Left ventricle myocardium inferior (tissue), 1 donor: ENCODE measurements at regions not wholly inside any gene's neighbourhood (a gene's known extent, or its start where the extent isn't known, plus 50 kb on each side); places are given as distances from the start of the nearest gene placed in this dataset.
A peak's percentile ranks its signal among the peaks of the same experiment; 100 is the strongest.
"Not testable (repeated sequence)": the region's sequence is repeated elsewhere in the genome, so short reads cannot be mapped to it uniquely, and the experiment has no call there.

Experiments
- DNase-seq: peaks from one replicate; pipeline ENCODE4 v3.0.0-alpha.2; 2020
- H3K27ac ChIP-seq: fragments of 200-600 bp; replicated peaks from 2 replicates; pipeline ENCODE4 v1.8.0; 2021
- H3K27me3 ChIP-seq: fragments of 200-600 bp; 2 replicates; pipeline ENCODE4 v1.8.0; 2021; ENCODE audit warnings: low read depth
- H3K36me3 ChIP-seq: fragments of 200-600 bp; 2 replicates; pipeline ENCODE4 v1.8.0; 2021
- H3K4me1 ChIP-seq: fragments of 200-600 bp; 2 replicates; pipeline ENCODE4 v1.8.0; 2021
- H3K4me3 ChIP-seq: fragments of 200-600 bp; 2 replicates; pipeline ENCODE4 v1.8.0; 2021; ENCODE audit warnings: mild to moderate bottlenecking, moderate library complexity
- H3K9me3 ChIP-seq: fragments of 200-600 bp; replicated peaks from 2 replicates; pipeline ENCODE4 v1.8.0; 2021
- intact Hi-C: fragments of 100-400 bp; cut with micrococcal nuclease; formaldehyde crosslinking; loops from one replicate; pipeline ENCODE4 v1.11.0; 2022
- TF ChIP-seq, protein P1 (sequence below): fragments of 200-600 bp; IDR thresholded peaks from 2 replicates; pipeline ENCODE4 v1.8.0; 2021; ENCODE audit warnings: antibody characterized with exemption, mild to moderate bottlenecking, borderline replicate concordance
- donor health status: DM: no; HTN: yes; CAD: no; lungs with severe emphysema.

DNA sequence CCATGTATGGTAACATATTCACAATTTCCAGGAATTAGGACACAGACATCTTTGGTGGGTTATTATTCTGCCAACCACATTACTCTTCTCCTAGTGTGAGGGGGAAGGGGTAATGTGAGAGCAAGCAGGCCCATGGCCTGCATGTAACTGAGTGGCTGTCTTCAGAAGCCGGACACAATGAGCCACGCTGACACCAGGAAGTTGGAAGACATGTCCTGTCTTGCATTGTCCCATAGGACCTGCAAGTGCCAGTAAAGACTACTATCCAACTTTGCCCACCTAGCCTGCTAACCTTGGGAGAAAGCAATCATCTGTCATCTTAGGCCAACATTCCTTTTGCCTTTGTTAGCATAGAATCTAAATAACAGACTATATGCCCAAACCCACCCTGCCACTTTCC lies 86.2 kb upstream of the SH3BP4 start:
- H3K27me3 ChIP-seq, result no peaks in the 10 kb centered on the region
- no peaks in the 10 kb centered on the region for H3K36me3 ChIP-seq
- TF ChIP-seq, protein P1, sequence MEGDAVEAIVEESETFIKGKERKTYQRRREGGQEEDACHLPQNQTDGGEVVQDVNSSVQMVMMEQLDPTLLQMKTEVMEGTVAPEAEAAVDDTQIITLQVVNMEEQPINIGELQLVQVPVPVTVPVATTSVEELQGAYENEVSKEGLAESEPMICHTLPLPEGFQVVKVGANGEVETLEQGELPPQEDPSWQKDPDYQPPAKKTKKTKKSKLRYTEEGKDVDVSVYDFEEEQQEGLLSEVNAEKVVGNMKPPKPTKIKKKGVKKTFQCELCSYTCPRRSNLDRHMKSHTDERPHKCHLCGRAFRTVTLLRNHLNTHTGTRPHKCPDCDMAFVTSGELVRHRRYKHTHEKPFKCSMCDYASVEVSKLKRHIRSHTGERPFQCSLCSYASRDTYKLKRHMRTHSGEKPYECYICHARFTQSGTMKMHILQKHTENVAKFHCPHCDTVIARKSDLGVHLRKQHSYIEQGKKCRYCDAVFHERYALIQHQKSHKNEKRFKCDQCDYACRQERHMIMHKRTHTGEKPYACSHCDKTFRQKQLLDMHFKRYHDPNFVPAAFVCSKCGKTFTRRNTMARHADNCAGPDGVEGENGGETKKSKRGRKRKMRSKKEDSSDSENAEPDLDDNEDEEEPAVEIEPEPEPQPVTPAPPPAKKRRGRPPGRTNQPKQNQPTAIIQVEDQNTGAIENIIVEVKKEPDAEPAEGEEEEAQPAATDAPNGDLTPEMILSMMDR, result no peak
- no peak for DNase-seq
- no peak overlapping the region for H3K27ac ChIP-seq
- H3K9me3 ChIP-seq, result peaks cover 9% of the 10 kb centered on the region
- intact Hi-C loops, result no loop called here
- H3K4me3 ChIP-seq, result no peak overlapping the region
- peaks cover 29% of the 10 kb centered on the region for H3K4me1 ChIP-seq

DNA sequence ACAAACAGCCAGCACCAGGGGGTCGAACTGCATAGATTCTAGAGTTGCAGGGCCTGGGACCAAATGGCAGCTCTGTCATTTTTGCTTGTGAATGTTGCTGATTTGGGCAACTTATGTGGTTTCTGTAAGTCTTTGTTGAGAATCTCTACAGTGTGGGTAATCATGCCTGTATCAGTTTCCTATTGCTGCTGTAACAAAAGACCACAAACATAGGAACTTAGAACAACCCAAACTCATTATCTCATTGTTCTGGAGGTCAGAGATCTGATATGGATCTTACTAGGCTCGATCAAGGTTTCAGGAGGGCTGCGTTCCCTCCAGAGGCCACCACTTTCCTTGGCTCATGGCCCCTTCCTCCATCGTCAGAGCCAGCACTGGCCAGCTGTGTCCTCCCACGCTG lies 86.8 kb upstream of the SH3BP4 start:
- H3K4me3 ChIP-seq, result no peak overlapping the region
- H3K36me3 ChIP-seq, result no peaks in the 10 kb centered on the region
- no peaks in the 10 kb centered on the region for H3K27me3 ChIP-seq
- TF ChIP-seq, protein P1, result no peak
- H3K27ac ChIP-seq, result no peak overlapping the region
- peaks cover 29% of the 10 kb centered on the region for H3K4me1 ChIP-seq
- intact Hi-C loops, result no loop called here
- no peak for DNase-seq
- peaks cover 9% of the 10 kb centered on the region for H3K9me3 ChIP-seq

GRCh38 chr2:234864506-234864905 lies 87.3 kb upstream of the SH3BP4 start:
- intact Hi-C loops, result no loop called here
- H3K4me1 ChIP-seq, result peaks cover 29% of the 10 kb centered on the region
- H3K27me3 ChIP-seq, result no peaks in the 10 kb centered on the region
- H3K27ac ChIP-seq, result no peak overlapping the region
- H3K4me3 ChIP-seq, result no peak overlapping the region
- DNase-seq, result no peak
- TF ChIP-seq, protein P1, result no peak
- peaks cover 9% of the 10 kb centered on the region for H3K9me3 ChIP-seq
- no peaks in the 10 kb centered on the region for H3K36me3 ChIP-seq

DNA sequence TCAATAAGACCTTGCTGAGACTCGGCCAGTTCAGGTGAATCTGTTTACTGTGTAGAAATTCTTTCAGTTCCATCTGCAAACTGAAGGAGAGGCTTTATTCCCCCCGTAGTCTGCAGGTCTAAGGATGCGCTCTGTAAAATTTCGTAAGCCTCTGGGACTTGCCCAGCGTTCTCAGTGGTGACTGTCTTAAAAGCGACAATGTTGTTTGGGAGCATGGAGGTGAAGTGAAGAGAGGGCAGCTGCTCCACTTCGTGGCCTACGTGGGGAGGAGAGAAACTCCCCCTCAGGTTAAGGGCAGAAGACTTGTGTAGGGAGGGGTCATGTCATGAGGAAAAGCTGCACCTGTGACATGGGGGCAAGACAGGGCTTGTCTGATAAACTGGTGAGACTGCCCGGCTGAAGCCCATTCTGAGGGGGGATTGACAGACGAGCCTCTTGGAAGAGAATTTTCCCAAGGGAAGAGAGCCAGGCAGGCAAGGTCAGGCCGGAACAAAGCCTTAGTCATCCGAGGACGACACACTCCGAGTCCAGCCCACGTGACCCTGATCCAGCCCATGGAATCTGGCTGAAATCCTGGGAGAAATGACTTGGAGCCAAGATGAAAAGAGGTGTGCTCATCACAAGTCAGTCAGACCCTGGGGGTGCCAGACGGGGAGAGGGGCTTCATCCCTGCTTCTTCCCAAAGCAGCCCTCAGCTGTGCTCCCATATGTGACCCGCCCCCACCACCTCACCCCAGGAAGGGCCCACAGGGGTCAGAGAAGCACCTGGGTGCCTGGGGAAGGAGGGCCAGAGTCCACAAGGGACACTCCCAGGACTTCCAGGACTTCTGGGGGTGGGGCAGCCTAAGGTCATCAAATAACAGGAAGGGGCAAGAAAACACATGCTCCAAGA lies 88.5 kb upstream of the SH3BP4 start:
- peak overlapping the region; percentile 59 for H3K27ac ChIP-seq
- TF ChIP-seq, protein P1, result no peak
- H3K4me1 ChIP-seq, result peaks cover 29% of the 10 kb centered on the region
- H3K9me3 ChIP-seq, result peaks cover 9% of the 10 kb centered on the region
- H3K27me3 ChIP-seq, result no peaks in the 10 kb centered on the region
- no peak overlapping the region for H3K4me3 ChIP-seq
- intact Hi-C loops, result no loop called here
- H3K36me3 ChIP-seq, result no peaks in the 10 kb centered on the region
- DNase-seq, result peak; percentile 25

DNA sequence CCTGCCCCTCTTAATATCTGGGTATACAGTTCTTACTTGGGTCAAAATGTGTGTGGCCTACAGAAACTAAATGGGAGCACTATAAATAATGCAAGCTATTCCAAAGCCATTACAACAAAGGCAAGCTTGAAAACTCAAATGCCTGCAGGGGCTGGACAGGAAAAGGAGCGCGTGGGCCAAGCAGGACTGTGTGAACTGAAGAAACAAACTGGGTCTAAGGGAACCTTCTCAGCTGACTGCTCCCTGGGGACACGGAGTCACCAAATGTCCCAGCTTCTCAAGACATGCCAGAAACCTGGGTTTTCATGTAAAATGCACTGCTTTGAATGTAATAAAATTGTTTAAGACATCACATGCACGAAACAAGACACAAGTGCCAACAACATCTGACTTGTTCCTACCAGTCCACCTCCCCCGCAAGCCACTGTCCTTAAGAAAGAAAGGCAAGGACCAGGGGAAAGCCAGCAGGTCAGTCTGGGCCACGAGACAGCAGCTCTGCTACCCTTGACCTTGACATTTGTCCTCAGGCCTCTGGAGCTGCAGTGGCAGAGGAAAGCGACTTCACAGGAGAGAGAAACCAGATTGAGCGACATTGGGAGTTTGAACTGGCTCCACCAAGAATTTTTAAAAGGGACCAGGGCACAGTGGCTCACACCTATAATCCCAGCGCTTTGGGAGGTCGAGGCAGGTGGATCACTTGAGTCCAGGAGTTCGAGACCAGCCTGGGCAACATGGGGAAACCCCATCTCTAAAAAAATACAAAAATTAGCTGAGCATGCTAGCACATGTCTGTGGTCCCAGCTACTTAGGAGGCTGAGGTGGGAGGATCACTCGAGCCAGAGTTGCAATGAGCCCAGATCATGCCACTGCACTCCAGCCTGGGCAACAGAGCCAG lies 89.7 kb upstream of the SH3BP4 start:
- peaks cover 9% of the 10 kb centered on the region for H3K9me3 ChIP-seq
- H3K27ac ChIP-seq, result peak overlapping the region; percentile 59
- no peaks in the 10 kb centered on the region for H3K36me3 ChIP-seq
- TF ChIP-seq, protein P1, result no peak
- no peak overlapping the region for H3K4me3 ChIP-seq
- DNase-seq, result peak; percentile 56
- peaks cover 29% of the 10 kb centered on the region for H3K4me1 ChIP-seq
- H3K27me3 ChIP-seq, result no peaks in the 10 kb centered on the region
- intact Hi-C loops, result no loop called here

DNA sequence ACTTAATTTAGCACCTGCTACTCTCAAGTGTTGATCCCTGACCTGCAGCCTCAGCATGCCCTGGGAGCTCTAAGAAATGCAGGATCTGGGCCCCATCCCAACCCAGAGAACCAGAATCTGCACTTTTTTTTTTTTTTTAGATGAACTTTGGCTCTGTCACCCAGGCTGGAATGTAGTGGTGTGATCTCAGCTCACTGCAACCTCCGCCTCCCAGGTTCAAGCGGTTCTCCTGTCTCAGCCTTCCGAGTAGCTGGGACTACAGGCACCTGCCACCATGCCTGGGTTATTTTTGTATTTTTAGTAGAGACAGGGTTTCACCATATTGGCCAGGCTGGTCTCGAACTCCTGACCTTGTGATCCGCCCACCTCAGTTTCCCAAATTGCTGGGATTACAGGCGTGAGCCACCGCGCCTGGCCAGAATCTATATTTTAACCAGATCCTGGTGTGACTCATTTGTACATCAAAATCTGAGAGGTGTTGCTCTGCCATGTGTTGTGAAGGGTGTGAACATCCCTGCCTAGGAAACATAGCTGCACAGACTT lies 92.4 kb upstream of the SH3BP4 start:
- H3K27me3 ChIP-seq, H3K9me3 ChIP-seq, DNase-seq, intact Hi-C loops, H3K27ac ChIP-seq, H3K36me3 ChIP-seq, H3K4me3 ChIP-seq: not testable (repeated sequence)
- peaks cover 29% of the 10 kb centered on the region for H3K4me1 ChIP-seq
